GM21447 (cell line): ENCODE measurements at regions not wholly inside any gene's neighbourhood (a gene's known extent, or its start where the extent isn't known, plus 50 kb on each side); places are given as distances from the start of the nearest gene placed in this dataset.
A peak's percentile ranks its signal among the peaks of the same experiment; 100 is the strongest.
"Not testable (repeated sequence)": the region's sequence is repeated elsewhere in the genome, so short reads cannot be mapped to it uniquely, and the experiment has no call there.

Source experiments
- ATAC-seq: cut with Tn5 transposase; IDR thresholded peaks from one replicate; pipeline ENCODE4 v1.9.1; 2021; ENCODE audit not compliant: unreplicated experiment

DNA sequence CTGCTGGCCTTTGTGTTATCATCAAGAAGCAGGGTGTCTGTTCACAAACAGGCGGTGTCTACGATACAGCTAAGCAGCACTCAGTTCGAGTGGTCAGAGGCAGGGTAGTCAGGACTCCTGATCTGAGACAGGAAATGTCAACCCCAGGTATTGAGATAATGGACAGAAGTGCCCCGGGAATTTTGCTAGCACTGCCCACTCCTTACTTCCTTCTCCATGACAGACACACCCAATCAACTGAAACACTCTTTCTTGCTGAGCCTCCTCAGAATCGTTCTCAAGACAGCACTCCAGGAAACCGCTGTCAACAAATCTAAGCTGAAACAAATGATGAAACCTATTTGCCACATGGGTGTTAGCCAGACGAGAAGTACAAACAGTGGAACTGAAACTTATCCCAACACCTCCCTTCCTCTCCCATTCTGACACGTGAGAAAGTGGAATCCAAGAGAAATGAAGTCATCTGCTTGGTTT lies 109.3 kb downstream of the GTF2IRD2B start:
- not testable (repeated sequence) for ATAC-seq

DNA sequence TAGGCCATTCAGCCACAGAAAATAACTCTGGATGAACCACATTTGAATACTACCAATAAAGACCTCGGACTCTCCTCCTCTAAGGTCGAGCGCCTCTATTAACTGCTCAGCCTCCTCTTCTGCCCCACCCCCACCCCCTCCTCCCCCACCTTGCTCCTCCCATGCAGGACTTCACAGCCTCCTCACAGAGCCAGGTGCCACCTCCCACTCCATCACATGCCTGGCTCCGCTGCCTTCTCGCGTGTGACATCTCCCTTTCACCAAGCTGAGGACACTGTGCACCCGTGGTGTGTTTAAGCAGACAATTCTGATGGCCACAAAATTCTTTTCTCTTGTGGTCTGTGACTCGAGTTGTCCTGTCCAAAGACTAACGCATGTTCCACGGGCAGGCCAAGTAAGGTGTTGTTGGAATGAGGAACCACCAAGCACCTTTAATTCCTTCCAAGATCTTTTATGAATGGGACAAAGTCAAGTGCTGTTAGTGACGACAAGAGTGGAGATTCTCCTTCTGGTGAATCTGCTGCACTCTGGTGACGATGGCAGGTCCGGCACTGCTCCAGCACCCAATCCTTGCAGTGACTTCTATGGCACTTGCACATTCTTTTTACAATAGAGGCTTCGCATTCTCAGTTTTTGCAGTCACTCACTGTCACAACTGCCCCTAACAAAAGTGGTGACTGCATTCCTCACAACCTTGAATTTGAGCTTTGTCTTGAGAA lies 113.1 kb downstream of the GTF2IRD2B start:
- ATAC-seq, result not testable (repeated sequence)

DNA sequence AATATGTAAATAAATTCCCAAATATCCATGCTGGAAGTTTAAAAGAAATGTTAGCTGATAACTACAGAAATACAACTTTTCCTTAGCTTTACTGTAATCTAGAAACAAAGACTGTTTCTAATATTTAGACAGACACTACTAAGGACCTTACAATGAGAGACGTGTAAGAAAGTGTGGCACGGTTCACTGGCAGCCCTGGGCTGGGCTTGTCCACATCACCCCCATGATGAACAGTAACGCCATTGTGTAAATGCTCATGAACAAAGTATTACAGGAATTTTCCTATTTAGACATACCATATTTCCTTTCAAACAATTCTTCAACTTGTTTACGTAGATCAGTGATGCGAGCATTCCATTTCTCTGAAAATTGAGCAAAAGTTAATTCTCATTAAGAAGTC lies 123.1 kb downstream of the GTF2IRD2B start:
- not testable (repeated sequence) for ATAC-seq

DNA sequence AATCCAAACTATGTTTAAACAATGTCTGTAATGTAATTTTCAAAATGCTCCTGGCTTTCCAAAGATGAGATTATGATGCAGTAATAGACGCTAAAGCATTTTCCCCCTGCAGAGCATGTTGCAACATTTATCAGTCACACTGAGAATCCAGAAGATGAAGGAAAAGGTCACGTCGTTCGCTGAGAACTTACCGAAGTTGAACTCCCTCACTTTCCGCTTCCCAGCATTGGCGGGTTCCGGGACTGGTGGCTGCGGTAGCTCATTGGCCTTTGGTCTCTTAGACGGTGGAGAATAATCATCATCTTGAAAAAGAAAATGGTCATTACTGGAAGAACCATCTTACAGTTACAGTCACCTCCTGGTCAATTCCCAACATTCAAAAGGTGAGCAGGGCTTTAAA lies 124.6 kb downstream of the GTF2IRD2B start:
- not testable (repeated sequence) for ATAC-seq

- not testable (repeated sequence) for ATAC-seq
Observed at GRCh38 chr7:75226102-75226501, 133.7 kb downstream of the GTF2IRD2B start.

GRCh38 chr7:75229558-75229957 lies 137.2 kb downstream of the GTF2IRD2B start:
- not testable (repeated sequence) for ATAC-seq

DNA sequence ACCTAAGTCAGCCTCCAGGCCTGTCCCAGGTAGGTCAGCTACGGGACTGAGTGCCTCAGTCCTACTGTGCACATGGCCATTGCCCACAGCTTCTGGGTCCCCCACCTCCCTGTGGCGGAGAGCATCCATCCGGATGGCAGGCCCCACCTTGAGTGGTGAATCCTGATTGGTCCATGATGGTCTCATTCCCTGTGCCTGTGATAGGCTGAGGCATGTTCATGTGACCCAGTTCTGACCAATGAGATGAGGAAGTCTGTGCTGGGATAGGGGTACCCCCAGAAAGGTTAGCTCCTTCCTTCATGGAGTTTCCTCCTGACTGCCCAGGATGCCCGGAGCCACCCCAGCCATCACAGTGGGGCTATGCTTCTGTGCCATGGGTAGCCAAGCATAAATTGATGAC lies 138.2 kb downstream of the GTF2IRD2B start:
- not testable (repeated sequence) for ATAC-seq

DNA sequence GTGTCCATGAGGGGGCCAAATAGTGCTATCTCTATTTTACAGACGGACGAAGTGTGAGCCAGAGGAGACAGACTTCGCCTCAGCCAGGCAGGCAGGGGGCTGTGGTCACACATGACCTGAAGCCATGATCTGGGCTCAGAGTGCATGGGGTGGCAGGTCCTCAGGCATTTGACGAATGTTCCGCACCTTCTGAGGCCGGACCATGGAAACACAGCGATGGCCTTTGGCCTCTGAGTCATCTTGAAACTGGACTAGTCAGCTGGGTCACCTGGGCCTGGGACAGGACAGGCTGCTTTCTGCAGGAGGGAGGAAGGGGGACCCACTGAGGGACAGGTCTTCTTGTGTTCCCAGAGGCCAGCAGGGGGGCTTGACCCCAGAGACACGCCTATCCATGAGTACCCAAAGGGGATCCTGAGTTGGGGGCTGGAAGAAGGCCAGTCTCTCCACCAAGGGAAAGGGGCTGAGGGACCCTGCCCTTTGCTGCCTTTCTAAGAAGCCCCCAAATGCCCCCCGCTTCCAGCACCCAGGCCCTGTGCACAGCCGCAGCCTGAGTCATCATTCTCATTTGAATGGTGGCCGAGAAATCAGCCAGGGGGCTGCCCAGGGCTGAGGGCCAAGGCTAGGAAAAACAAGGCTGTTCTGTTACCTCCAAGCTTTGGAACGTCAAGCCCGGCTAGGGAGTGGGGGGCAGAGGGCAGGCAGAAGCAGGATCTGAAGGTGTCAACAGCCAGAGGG lies 142.9 kb downstream of the GTF2IRD2B start:
- ATAC-seq, result not testable (repeated sequence)

DNA sequence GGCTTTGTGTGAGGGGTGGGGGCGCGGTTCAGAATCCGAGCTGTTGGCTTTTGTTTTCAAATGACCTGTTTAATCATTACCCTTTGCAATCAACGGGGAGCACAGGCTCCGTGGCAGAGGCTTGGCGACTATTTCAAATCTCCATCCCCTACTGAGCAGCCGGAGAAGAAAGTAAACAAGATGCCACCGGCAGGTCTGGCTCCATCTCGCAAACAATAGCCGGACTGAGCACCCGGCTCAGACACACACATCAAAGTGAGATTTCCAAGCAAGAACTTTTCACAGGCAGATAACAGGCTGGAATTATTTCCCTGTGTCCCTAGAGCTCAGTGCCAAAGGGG lies 143.4 kb downstream of the GTF2IRD2B start:
- not testable (repeated sequence) for ATAC-seq

- peak; percentile 81 for ATAC-seq
Observed at GRCh38 chr7:75237255-75238187, 145.1 kb downstream of the GTF2IRD2B start.

GRCh38 chr7:75238309-75238708 lies 145.9 kb downstream of the GTF2IRD2B start:
- ATAC-seq, result not testable (repeated sequence)

GRCh38 chr7:75243638-75244037 lies 151.2 kb downstream of the GTF2IRD2B start:
- not testable (repeated sequence) for ATAC-seq

DNA sequence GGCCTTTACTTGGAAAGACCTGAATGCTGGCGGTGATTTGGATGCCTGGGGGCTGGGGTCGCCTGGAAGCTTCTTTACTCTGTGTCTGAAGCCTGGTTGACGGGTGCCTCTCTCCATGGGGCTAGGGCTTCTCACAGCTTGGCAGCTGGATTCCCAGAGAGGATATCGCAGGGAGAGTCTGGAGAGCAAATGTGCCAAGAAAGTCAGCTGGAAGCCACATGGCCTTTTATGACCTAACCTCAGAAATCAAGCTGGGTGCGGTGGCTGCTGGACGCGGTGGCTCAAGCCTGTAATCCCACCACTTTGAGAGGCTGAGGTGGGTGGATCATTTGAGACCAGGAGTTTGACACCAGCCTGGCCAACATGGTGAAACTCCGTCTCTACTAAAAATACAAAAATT lies 147.2 kb upstream of the TRIM73 start:
- ATAC-seq, result not testable (repeated sequence)

GRCh38 chr7:75254238-75254637 lies 141.2 kb upstream of the TRIM73 start:
- ATAC-seq, result not testable (repeated sequence)

- ATAC-seq, result not testable (repeated sequence)
Observed at GRCh38 chr7:75257442-75257841, 138.0 kb upstream of the TRIM73 start.

- ATAC-seq, result not testable (repeated sequence)
Observed at GRCh38 chr7:75259454-75260003, 135.9 kb upstream of the TRIM73 start.

DNA sequence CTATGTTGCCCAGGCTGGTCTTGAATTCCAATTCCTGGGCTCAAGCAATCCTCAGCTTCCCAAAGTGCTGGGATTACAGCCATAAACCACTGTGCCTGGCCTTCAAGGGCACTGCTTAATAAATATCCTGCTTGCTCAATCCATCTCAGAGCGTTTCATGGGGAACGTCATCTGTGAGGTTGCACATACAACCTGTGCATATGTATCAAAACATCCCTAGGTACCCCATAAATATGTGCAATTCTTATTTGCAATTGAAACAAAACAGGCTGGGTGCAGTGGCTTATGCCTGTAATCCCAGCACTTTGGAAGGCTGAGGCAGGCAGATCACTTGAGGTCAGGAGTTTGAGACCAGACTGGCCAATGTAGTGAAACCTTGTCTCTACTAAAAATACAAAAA lies 133.8 kb upstream of the TRIM73 start:
- not testable (repeated sequence) for ATAC-seq

- not testable (repeated sequence) for ATAC-seq
Observed at GRCh38 chr7:75268158-75268557, 127.3 kb upstream of the TRIM73 start.

GRCh38 chr7:75269159-75269558 lies 126.3 kb upstream of the TRIM73 start:
- not testable (repeated sequence) for ATAC-seq

GRCh38 chr7:75274114-75274513 lies 121.3 kb upstream of the TRIM73 start:
- ATAC-seq, result not testable (repeated sequence)
